HG02763 (cell line): ENCODE measurements at regions not wholly inside any gene's neighbourhood (a gene's known extent, or its start where the extent isn't known, plus 50 kb on each side); places are given as distances from the start of the nearest gene placed in this dataset.
"Not testable (repeated sequence)": the region's sequence is repeated elsewhere in the genome, so short reads cannot be mapped to it uniquely, and the experiment has no call there.

Experiments used
- ATAC-seq: cut with Tn5 transposase; IDR thresholded peaks from one replicate; pipeline ENCODE4 v1.9.1; 2021; ENCODE audit warnings: mild to moderate bottlenecking, moderate library complexity; ENCODE audit not compliant: unreplicated experiment

- no peak for ATAC-seq
These were observed 59.2 kb upstream of the ATP5PO start for GRCh38 chr21:33974513-33975468.

GRCh38 chr21:33973268-33973667 is 57.7 kb upstream of the ATP5PO start:
- no peak for ATAC-seq

- ATAC-seq, result no peak
These were observed 56.9 kb upstream of the ATP5PO start for GRCh38 chr21:33972539-33972938.

- ATAC-seq, result no peak
These were observed 55.9 kb upstream of the ATP5PO start for GRCh38 chr21:33971492-33972013.

GRCh38 chr21:33969581-33969980 is 54.0 kb upstream of the ATP5PO start:
- no peak for ATAC-seq

- ATAC-seq, result no peak
These were observed 53.4 kb upstream of the ATP5PO start for GRCh38 chr21:33968995-33969348.

- ATAC-seq, result no peak
These were observed 52.7 kb upstream of the ATP5PO start for GRCh38 chr21:33968080-33968994.

- no peak for ATAC-seq
These were observed 51.5 kb upstream of the ATP5PO start for GRCh38 chr21:33967086-33967571.

- no peak for ATAC-seq
These were observed 50.8 kb upstream of the ATP5PO start for GRCh38 chr21:33966324-33966949.

GRCh38 chr21:33965662-33966061 is 50.1 kb upstream of the ATP5PO start:
- not testable (repeated sequence) for ATAC-seq
